BE2C (cell line): ENCODE measurements at regions not wholly inside any gene's neighbourhood (a gene's known extent, or its start where the extent isn't known, plus 50 kb on each side); places are given as distances from the start of the nearest gene placed in this dataset.

Source experiments
- DNase-seq: peaks from one replicate; pipeline ENCODE4 v3.0.0-alpha.2; 2020
- H3K27me3 ChIP-seq: fragments of 250-450 bp; sonication (Bioruptor Pico); 2 replicates; pipeline ENCODE4 v1.5.1; 2020; ENCODE audit warnings: mild to moderate bottlenecking
- H3K36me3 ChIP-seq: fragments of 250-450 bp; sonication (Bioruptor Pico); 2 replicates; pipeline ENCODE4 v1.5.1; 2020; ENCODE audit warnings: mild to moderate bottlenecking
- H3K4me1 ChIP-seq: fragments of 250-450 bp; sonication (Bioruptor Pico); 2 replicates; pipeline ENCODE4 v1.5.1; 2020
- H3K4me3 ChIP-seq: 2 replicates; pipeline ENCODE4 v1.5.1; 2011; ENCODE audit warnings: low read depth, low read length
- H3K9me3 ChIP-seq: fragments of 250-450 bp; sonication (Bioruptor Pico); 2 replicates; pipeline ENCODE4 v1.5.1; 2020
- TF ChIP-seq, protein P1 (sequence below): IDR thresholded peaks from 2 replicates; pipeline ENCODE4 v1.5.1; 2012; ENCODE audit warnings: mild to moderate bottlenecking, low read depth, low read length

DNA sequence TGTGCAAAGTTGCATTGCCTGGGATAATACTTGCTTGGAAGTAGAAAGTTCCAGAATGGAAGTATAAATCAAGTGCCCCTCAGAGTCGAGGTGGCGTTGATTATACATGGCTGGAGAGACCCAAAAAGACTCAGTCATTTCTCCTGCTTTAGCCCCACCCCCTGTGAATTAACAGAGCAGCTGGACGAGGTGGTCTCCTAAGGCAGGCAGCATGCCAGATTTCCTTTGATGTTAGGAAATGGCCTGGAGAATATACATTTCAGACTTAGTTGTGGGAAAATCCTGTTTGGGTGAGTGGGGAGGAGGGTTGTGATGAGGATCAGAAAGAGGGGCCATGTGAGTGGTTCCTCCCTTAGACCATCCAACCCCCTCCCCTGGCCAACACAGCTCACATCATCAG, 406.1 kb upstream of the TMPO start:
- no peaks in the 10 kb centered on the region for H3K36me3 ChIP-seq
- TF ChIP-seq, protein P1, sequence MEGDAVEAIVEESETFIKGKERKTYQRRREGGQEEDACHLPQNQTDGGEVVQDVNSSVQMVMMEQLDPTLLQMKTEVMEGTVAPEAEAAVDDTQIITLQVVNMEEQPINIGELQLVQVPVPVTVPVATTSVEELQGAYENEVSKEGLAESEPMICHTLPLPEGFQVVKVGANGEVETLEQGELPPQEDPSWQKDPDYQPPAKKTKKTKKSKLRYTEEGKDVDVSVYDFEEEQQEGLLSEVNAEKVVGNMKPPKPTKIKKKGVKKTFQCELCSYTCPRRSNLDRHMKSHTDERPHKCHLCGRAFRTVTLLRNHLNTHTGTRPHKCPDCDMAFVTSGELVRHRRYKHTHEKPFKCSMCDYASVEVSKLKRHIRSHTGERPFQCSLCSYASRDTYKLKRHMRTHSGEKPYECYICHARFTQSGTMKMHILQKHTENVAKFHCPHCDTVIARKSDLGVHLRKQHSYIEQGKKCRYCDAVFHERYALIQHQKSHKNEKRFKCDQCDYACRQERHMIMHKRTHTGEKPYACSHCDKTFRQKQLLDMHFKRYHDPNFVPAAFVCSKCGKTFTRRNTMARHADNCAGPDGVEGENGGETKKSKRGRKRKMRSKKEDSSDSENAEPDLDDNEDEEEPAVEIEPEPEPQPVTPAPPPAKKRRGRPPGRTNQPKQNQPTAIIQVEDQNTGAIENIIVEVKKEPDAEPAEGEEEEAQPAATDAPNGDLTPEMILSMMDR, result no peak
- no peak for DNase-seq
- H3K27me3 ChIP-seq, result no peaks in the 10 kb centered on the region
- no peaks in the 10 kb centered on the region for H3K4me1 ChIP-seq
- H3K4me3 ChIP-seq, result no peak overlapping the region
- H3K9me3 ChIP-seq, result no peaks in the 10 kb centered on the region

DNA sequence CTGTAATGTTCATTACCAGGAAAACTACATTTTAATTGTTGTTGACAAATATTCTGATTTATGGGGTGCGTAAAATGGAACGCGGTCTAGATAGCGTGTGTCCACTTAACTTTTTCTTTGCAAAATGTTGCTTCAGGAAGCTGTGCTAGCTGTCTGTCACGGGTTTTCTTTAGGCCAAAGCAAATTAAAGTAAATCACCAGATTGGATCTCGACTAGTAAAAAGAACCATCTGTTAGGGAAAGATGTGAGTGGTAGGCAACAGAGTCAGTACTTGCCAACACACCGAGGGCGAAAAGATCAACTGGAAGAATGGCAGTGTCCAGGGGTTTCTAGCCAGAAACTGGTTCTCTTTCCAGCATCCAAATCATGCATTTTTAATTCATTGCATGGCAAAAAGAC, 404.9 kb upstream of the TMPO start:
- Histone ChIP-seq H3K36me3 (no peaks in the 10 kb centered on the region), H3K4me3 (no peak overlapping the region), H3K4me1 (no peaks in the 10 kb centered on the region), H3K9me3 (no peaks in the 10 kb centered on the region), H3K27me3 (no peaks in the 10 kb centered on the region)
- TF ChIP-seq, protein P1, result no peak
- DNase-seq, result no peak

DNA sequence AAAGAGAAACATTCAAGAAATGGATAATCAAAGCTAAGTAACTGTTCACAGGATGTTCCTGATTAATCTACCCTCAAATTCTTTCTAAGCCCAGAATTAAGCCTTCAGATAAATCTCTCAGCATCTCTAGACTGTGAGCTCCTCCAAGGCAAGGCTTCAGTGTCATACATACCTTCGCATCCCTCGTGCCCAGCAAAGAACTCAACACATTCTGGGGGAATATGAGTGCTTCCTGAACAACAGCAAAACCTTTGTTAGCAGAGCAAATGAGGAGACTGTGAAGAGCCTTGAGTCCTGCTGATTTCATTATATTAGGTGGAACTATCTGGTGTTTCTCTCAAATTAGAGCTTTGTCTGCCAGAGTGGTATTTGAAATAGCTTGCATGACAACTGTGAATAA, 401.8 kb upstream of the TMPO start:
- TF ChIP-seq, protein P1, result no peak
- Histone ChIP-seq H3K36me3 (no peaks in the 10 kb centered on the region), H3K4me3 (no peak overlapping the region), H3K4me1 (no peaks in the 10 kb centered on the region), H3K9me3 (no peaks in the 10 kb centered on the region), H3K27me3 (no peaks in the 10 kb centered on the region)
- no peak for DNase-seq

DNA sequence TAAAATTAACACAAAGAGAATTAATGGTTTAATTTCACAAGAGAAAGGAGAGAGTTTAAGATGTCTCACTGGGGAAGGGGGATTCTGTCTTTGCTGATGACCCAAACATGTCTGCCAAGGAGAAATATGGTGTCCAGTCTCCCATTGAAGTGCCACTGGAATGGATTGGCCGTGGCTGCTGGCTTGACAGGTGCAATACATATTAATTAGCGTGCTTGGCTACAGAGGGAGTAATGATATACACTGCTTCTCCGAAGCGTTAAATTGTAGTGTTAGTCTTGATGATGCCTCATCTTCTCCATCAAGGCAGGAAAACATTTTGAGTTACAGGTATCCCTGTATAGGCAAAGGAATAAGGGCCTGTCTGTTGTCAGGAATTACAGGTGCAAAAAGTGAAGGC, 393.4 kb upstream of the TMPO start:
- H3K9me3 ChIP-seq, result no peaks in the 10 kb centered on the region
- H3K4me1 ChIP-seq, result no peaks in the 10 kb centered on the region
- H3K36me3 ChIP-seq, result no peaks in the 10 kb centered on the region
- TF ChIP-seq, protein P1, result no peak
- H3K4me3 ChIP-seq, result no peak overlapping the region
- H3K27me3 ChIP-seq, result no peaks in the 10 kb centered on the region
- DNase-seq, result no peak

DNA sequence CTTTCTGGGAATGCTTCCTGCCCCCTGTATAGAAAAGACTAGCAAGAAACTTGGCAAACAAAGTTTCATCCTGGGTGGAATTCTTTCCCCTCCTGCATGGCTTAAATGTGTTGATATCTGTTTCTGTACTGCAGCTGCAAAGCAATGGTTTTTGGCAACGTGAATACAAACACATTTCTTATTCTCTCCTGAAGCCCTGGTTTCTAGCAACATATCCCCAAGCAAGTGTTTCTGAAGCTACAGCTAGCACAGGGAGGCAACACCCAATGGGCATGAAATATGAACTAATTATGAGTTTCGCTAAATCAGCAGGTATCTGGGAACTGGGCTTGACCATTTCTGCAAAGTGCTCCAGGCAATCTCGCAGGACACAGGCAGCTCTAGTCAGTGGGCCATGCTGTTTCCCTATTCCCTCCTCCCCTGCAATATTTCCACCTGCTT, 392.3 kb upstream of the TMPO start:
- TF ChIP-seq, protein P1, result no peak
- Histone ChIP-seq H3K4me3 (no peak overlapping the region), H3K4me1 (no peaks in the 10 kb centered on the region), H3K36me3 (no peaks in the 10 kb centered on the region), H3K9me3 (no peaks in the 10 kb centered on the region), H3K27me3 (no peaks in the 10 kb centered on the region)
- DNase-seq, result no peak

DNA sequence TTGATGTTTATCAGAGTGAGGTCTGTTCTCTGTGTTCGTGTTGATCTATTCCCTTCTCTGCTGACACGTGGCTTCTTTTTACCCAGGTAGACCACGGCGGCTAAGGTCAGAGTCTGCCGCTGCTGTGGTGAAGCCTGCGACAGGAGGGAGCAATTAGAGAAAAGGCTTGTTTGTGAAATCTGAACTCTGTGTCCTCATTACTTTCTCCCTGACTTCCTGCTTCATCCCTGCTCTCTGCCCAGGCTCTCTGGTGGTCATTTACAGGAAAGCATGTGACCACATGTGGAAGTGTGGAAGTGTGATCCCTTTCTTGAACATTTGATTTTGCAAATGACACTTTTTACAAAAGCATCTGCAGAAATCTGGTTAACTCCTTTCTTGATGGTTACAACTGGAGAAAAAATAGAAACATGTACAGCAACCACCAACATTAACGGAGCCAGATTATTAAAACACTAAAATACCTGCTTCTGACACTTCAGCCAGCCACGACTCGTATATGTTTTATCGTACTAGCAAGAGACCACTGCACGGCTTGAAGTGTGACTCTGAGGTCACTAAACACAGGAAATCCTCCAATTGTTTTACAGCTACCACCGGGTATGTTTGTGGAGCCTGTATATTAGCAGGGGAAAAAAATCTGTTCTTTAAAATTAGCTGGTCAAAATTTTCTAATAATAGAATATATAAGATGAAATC, 388.6 kb upstream of the TMPO start:
- H3K27me3 ChIP-seq, result no peaks in the 10 kb centered on the region
- no peaks in the 10 kb centered on the region for H3K4me1 ChIP-seq
- TF ChIP-seq, protein P1, result no peak
- H3K9me3 ChIP-seq, result no peaks in the 10 kb centered on the region
- no peak overlapping the region for H3K4me3 ChIP-seq
- H3K36me3 ChIP-seq, result no peaks in the 10 kb centered on the region
- DNase-seq, result no peak
